IMR-90 (cell line): ENCODE measurements at regions not wholly inside any gene's neighbourhood (a gene's known extent, or its start where the extent isn't known, plus 50 kb on each side); places are given as distances from the start of the nearest gene placed in this dataset.

ENCODE experiments used
- ATAC-seq: fragments of 200-7000 bp; cut with Tn5 transposase; 2 replicates; pipeline ENCODE4 v1.9.1; 2020; ENCODE audit warnings: low read depth, mild to moderate bottlenecking, moderate library complexity
- BruUV-seq: library from RNA; stranded (reverse); fragments of 400-500 nt; replicated peaks from 2 replicates; lab custom pipeline; 2021; lab: Mats Ljungman, UMichigan
- CTCF ChIA-PET: fragments of 300-600 bp; formaldehyde crosslinking; extraction: SDS; loops from one replicate; lab custom pipeline; 2021; ENCODE audit warnings: antibody characterized with exemption; lab: Yijun Ruan, JAX
- POLR2A ChIA-PET: fragments of 300-600 bp; sonication (Branson Sonifier 250); formaldehyde crosslinking; loops from one replicate; lab custom pipeline; 2022; ENCODE audit warnings: antibody characterized with exemption; ENCODE audit not compliant: unreplicated experiment; lab: Charles Lee
- DNase-seq: peaks from one replicate; pipeline ENCODE4 v3.0.0; 2013
- H2AFZ ChIP-seq: replicated peaks from 2 replicates; pipeline ENCODE3; 2013; ENCODE audit warnings: low read length, mild to moderate bottlenecking; ENCODE audit not compliant: poor library complexity
- H2AK5ac ChIP-seq: 2 replicates; pipeline ENCODE4 v1.6.1; 2013; ENCODE audit warnings: low read depth, low read length, inconsistent platforms
- H2AK9ac ChIP-seq: replicated peaks from 2 replicates; pipeline ENCODE3; 2013; ENCODE audit warnings: mild to moderate bottlenecking, low read depth, low read length, moderate library complexity; ENCODE audit not compliant: poor library complexity
- H2BK120ac ChIP-seq: 2 replicates; pipeline ENCODE4 v1.6.1; 2013; ENCODE audit warnings: low read depth, low read length, inconsistent platforms
- H2BK15ac ChIP-seq: 3 replicates; pipeline ENCODE4 v1.6.1; 2013; ENCODE audit warnings: low read depth, low read length, inconsistent platforms
- H2BK20ac ChIP-seq: 2 replicates; pipeline ENCODE4 v1.6.1; 2013; ENCODE audit warnings: low read depth, mild to moderate bottlenecking, inconsistent platforms, low read length, moderate library complexity
- H2BK5ac ChIP-seq: 2 replicates; pipeline ENCODE4 v1.6.1; 2013; ENCODE audit warnings: mild to moderate bottlenecking, low read depth, low read length, inconsistent platforms; ENCODE audit not compliant: poor library complexity, severe bottlenecking
- H3K14ac ChIP-seq: replicated peaks from 2 replicates; pipeline ENCODE4 v1.6.1; 2013; ENCODE audit warnings: low read depth, low read length, inconsistent platforms
- H3K18ac ChIP-seq: 2 replicates; pipeline ENCODE4 v1.6.1; 2013; ENCODE audit warnings: low read depth, low read length, control low read depth
- H3K23ac ChIP-seq: 2 replicates; pipeline ENCODE4 v1.6.1; 2013; ENCODE audit warnings: low read depth, low read length, inconsistent platforms
- H3K27ac ChIP-seq: 2 replicates; pipeline ENCODE4 v1.5.1; 2013; ENCODE audit warnings: mild to moderate bottlenecking, control low read depth, low read length; ENCODE audit not compliant: insufficient read depth
- H3K27me3 ChIP-seq: 2 replicates; pipeline ENCODE4 v1.6.1; 2013; ENCODE audit warnings: low read length; ENCODE audit not compliant: control insufficient read depth, insufficient read depth
- H3K36me3 ChIP-seq: 2 replicates; pipeline ENCODE4 v1.6.1; 2013; ENCODE audit warnings: low read length, mixed read lengths; ENCODE audit not compliant: control insufficient read depth, insufficient read depth
- H3K4ac ChIP-seq: 2 replicates; pipeline ENCODE4 v1.6.1; 2013; ENCODE audit warnings: low read depth, low read length, inconsistent platforms
- H3K4me1 ChIP-seq: 2 replicates; pipeline ENCODE4 v1.6.1; 2013; ENCODE audit warnings: low read length, mixed read lengths; ENCODE audit not compliant: control insufficient read depth, insufficient read depth
- H3K4me2 ChIP-seq: 2 replicates; pipeline ENCODE4 v1.6.1; 2013; ENCODE audit warnings: low read depth, mild to moderate bottlenecking, control low read depth, low read length, moderate library complexity
- H3K4me3 ChIP-seq: 2 replicates; pipeline ENCODE4 v1.5.1; 2013; ENCODE audit warnings: low read depth, mild to moderate bottlenecking, control low read depth, low read length, moderate library complexity; ENCODE audit not compliant: insufficient read depth
- H3K56ac ChIP-seq: 2 replicates; pipeline ENCODE4 v1.6.1; 2013; ENCODE audit warnings: low read length, inconsistent platforms; ENCODE audit not compliant: insufficient read depth; ENCODE audit errors: extremely low read depth
- H3K79me1 ChIP-seq, 2 experiments: 2 replicates each; pipeline ENCODE4 v1.6.1; 2013; ENCODE audit warnings: low read length in 2 of 2, inconsistent platforms in 1 of 2, low read depth in 1 of 2
- H3K9ac ChIP-seq: 2 replicates; pipeline ENCODE4 v1.6.1; 2013; ENCODE audit warnings: low read depth, low read length, control low read depth
- H3K9me1 ChIP-seq: 2 replicates; pipeline ENCODE4 v1.6.1; 2013; ENCODE audit warnings: low read length, inconsistent platforms; ENCODE audit not compliant: insufficient read depth
- H3K9me3 ChIP-seq: 2 replicates; pipeline ENCODE4 v1.6.1; 2013; ENCODE audit warnings: low read length; ENCODE audit not compliant: control insufficient read depth, insufficient read depth
- H4K20me1 ChIP-seq: 2 replicates; pipeline ENCODE4 v1.6.1; 2013; ENCODE audit warnings: low read length, inconsistent platforms; ENCODE audit not compliant: insufficient read depth
- H4K5ac ChIP-seq: 2 replicates; pipeline ENCODE4 v1.6.1; 2013; ENCODE audit warnings: mild to moderate bottlenecking, low read depth, low read length, control low read depth
- H4K8ac ChIP-seq, 2 experiments: 2 replicates each; pipeline ENCODE4 v1.6.1; 2013; ENCODE audit warnings: low read depth in 2 of 2, low read length in 2 of 2, control low read depth in 1 of 2, inconsistent platforms in 1 of 2
- H4K91ac ChIP-seq: 2 replicates; pipeline ENCODE4 v1.6.1; 2013; ENCODE audit warnings: low read depth, low read length, inconsistent platforms; ENCODE audit not compliant: insufficient read depth
- BHLHE40 ChIP-seq: fragments of 150-350 bp; IDR thresholded peaks from 2 replicates; pipeline ENCODE4 v1.6.1; 2016; ENCODE audit warnings: mild to moderate bottlenecking, low read depth, low read length
- CEBPB ChIP-seq: IDR thresholded peaks from 2 replicates; pipeline ENCODE4 v1.6.1; 2012; ENCODE audit warnings: low read depth, low read length, improper control_type of control experiment
- CHD1 ChIP-seq: IDR thresholded peaks from 2 replicates; pipeline ENCODE4 v1.6.1; 2012; ENCODE audit warnings: low read depth, low read length, improper control_type of control experiment
- ELK1 ChIP-seq: fragments of 150-350 bp; IDR thresholded peaks from 2 replicates; pipeline ENCODE4 v1.6.1; 2016; ENCODE audit warnings: low read depth, mild to moderate bottlenecking, low read length, moderate library complexity, borderline replicate concordance
- FOS ChIP-seq: fragments of 150-350 bp; IDR thresholded peaks from 2 replicates; pipeline ENCODE4 v1.6.1; 2016; ENCODE audit warnings: low read depth, low read length
- MAFK ChIP-seq: IDR thresholded peaks from 2 replicates; pipeline ENCODE4 v1.6.1; 2012; ENCODE audit warnings: low read depth, low read length, improper control_type of control experiment
- MAZ ChIP-seq: IDR thresholded peaks from 2 replicates; pipeline ENCODE4 v1.6.1; 2012; ENCODE audit warnings: low read depth, mild to moderate bottlenecking, low read length, improper control_type of control experiment, moderate library complexity, borderline replicate concordance
- MXI1 ChIP-seq: IDR thresholded peaks from 2 replicates; pipeline ENCODE4 v1.6.1; 2012; ENCODE audit warnings: low read depth, mild to moderate bottlenecking, low read length, moderate library complexity, borderline replicate concordance
- NFE2L2 ChIP-seq: fragments of 150-350 bp; IDR thresholded peaks from 2 replicates; pipeline ENCODE4 v1.6.1; 2016; ENCODE audit warnings: low read depth, mild to moderate bottlenecking, low read length
- POLR2A ChIP-seq: IDR thresholded peaks from 2 replicates; pipeline ENCODE4 v1.6.1; 2012; ENCODE audit warnings: mild to moderate bottlenecking, low read depth, low read length
- RAD21 ChIP-seq: IDR thresholded peaks from 2 replicates; pipeline ENCODE4 v1.6.1; 2012; ENCODE audit warnings: low read length, improper control_type of control experiment
- RCOR1 ChIP-seq: IDR thresholded peaks from 2 replicates; pipeline ENCODE4 v1.6.1; 2012; ENCODE audit warnings: mild to moderate bottlenecking, low read length, improper control_type of control experiment; ENCODE audit not compliant: insufficient replicate concordance
- RFX5 ChIP-seq: IDR thresholded peaks from 2 replicates; pipeline ENCODE4 v1.8.0; 2012; ENCODE audit warnings: low read depth, mild to moderate bottlenecking, low read length, moderate library complexity
- SMC3 ChIP-seq: fragments of 150-350 bp; IDR thresholded peaks from 2 replicates; pipeline ENCODE4 v1.6.1; 2016; ENCODE audit warnings: low read depth, mild to moderate bottlenecking, antibody characterized with exemption, low read length, moderate library complexity
- WGBS, 2 experiments: methylation state at CpG; one replicate each; pipeline versions ENCODE4 v1.1.5 to v1.1.7; 2013; ENCODE audit warnings: missing lambda C conversion rate in 2 of 2; ENCODE audit not compliant: insufficient read length in 1 of 2; ENCODE audit errors: extremely low coverage in 2 of 2; 5-methylcytosine and 5-hydroxymethylcytosine counted together
- dilution Hi-C: fragments of 300-500 bp; cut with HindIII; formaldehyde crosslinking; loops from one replicate; pipeline ENCODE4 v1.14.3; 2018; ENCODE audit warnings: low sequenced_read_pairs; ENCODE audit not compliant: unreplicated experiment
- in situ Hi-C: fragments of 300-500 bp; cut with MboI; formaldehyde crosslinking; loops from 3 replicates; pipeline ENCODE4 v1.14.3; 2019; ENCODE audit warnings: low sequenced_read_pairs, inconsistent platforms, mixed read lengths
- intact Hi-C: fragments of 100-400 bp; cut with micrococcal nuclease; formaldehyde crosslinking; loops from 2 replicates; pipeline ENCODE4 v1.10.0; 2022
- TF ChIP-seq, protein P1 (sequence below): conservative IDR thresholded peaks from 2 replicates; pipeline ENCODE4 v1.5.1; 2012; ENCODE audit warnings: mild to moderate bottlenecking, low read depth, low read length, improper control_type of control experiment
- TF ChIP-seq, protein P2 (sequence below): fragments of 150-350 bp; IDR thresholded peaks from 2 replicates; pipeline ENCODE4 v1.6.1; 2017; ENCODE audit warnings: mild to moderate bottlenecking, antibody characterized with exemption, low read length, low read depth

GRCh38 chr2:122167515-122167914 is 412.1 kb downstream of the TSN start:
- H4K5ac ChIP-seq = no peak overlapping the region
- in situ Hi-C loops = no loop called here
- no peak overlapping the region for H3K9ac ChIP-seq
- H2AK5ac ChIP-seq = no peak overlapping the region
- ATAC-seq (no peak), DNase-seq (no peak)
- no peak overlapping the region for H2BK5ac ChIP-seq
- dilution Hi-C loops = no loop called here
- CTCF ChIA-PET = no interaction called here
- H3K27me3 ChIP-seq = no peaks in the 10 kb centered on the region
- no peak overlapping the region for H4K91ac ChIP-seq
- no peak overlapping the region for H3K4me2 ChIP-seq
- BruUV-seq = no TSS peak
- H3K36me3 ChIP-seq = no peaks in the 10 kb centered on the region
- no peak overlapping the region for H4K8ac ChIP-seq
- H2BK15ac ChIP-seq = no peak overlapping the region
- no peak overlapping the region for H3K27ac ChIP-seq
- no peaks in the 10 kb centered on the region for H4K20me1 ChIP-seq
- H3K4me1 ChIP-seq = no peaks in the 10 kb centered on the region
- H3K14ac ChIP-seq = no peak overlapping the region
- TF ChIP-seq, protein P1, sequence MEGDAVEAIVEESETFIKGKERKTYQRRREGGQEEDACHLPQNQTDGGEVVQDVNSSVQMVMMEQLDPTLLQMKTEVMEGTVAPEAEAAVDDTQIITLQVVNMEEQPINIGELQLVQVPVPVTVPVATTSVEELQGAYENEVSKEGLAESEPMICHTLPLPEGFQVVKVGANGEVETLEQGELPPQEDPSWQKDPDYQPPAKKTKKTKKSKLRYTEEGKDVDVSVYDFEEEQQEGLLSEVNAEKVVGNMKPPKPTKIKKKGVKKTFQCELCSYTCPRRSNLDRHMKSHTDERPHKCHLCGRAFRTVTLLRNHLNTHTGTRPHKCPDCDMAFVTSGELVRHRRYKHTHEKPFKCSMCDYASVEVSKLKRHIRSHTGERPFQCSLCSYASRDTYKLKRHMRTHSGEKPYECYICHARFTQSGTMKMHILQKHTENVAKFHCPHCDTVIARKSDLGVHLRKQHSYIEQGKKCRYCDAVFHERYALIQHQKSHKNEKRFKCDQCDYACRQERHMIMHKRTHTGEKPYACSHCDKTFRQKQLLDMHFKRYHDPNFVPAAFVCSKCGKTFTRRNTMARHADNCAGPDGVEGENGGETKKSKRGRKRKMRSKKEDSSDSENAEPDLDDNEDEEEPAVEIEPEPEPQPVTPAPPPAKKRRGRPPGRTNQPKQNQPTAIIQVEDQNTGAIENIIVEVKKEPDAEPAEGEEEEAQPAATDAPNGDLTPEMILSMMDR = no peak
- TF ChIP-seq MAZ = no peak
- no peak for TF ChIP-seq CHD1
- TF ChIP-seq, protein P2, sequence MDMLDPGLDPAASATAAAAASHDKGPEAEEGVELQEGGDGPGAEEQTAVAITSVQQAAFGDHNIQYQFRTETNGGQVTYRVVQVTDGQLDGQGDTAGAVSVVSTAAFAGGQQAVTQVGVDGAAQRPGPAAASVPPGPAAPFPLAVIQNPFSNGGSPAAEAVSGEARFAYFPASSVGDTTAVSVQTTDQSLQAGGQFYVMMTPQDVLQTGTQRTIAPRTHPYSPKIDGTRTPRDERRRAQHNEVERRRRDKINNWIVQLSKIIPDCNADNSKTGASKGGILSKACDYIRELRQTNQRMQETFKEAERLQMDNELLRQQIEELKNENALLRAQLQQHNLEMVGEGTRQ = no peak
- TF ChIP-seq ELK1 = no peak
- TF ChIP-seq RAD21 = no peak
- no peak for TF ChIP-seq FOS
- TF ChIP-seq RFX5 = no peak
- TF ChIP-seq BHLHE40 = no peak
- TF ChIP-seq RCOR1 = no peak
- no peak for TF ChIP-seq MXI1
- no peak for TF ChIP-seq POLR2A
- no peak for TF ChIP-seq MAFK
- TF ChIP-seq CEBPB = no peak
- no peak for TF ChIP-seq NFE2L2
- no peak for TF ChIP-seq SMC3
- no peak overlapping the region for H3K18ac ChIP-seq
- no peak overlapping the region for H3K23ac ChIP-seq
- H2BK120ac ChIP-seq = no peak overlapping the region
- no peak overlapping the region for H2AK9ac ChIP-seq
- no peaks in the 10 kb centered on the region for H3K9me1 ChIP-seq
- H3K4ac ChIP-seq = no peak overlapping the region
- POLR2A ChIA-PET = no interaction called here
- H3K9me3 ChIP-seq = no peaks in the 10 kb centered on the region; the same call in 1 of the 2 replicates
- no peak overlapping the region for H3K56ac ChIP-seq
- H2BK20ac ChIP-seq = no peak overlapping the region
- WGBS, 2 experiments = 62% methylated on average over 4 of the region's 8 CpGs; no CpG with 5 or more reads in 1 of the 2 experiments
- H3K4me3 ChIP-seq = no peak overlapping the region
- no peak overlapping the region for H2AFZ ChIP-seq
- intact Hi-C loops = no loop called here
- H3K79me1 ChIP-seq = no peaks in the 10 kb centered on the region
